Neutrophil (primary cell): ENCODE measurements at regions not wholly inside any gene's neighbourhood (a gene's known extent, or its start where the extent isn't known, plus 50 kb on each side); places are given as distances from the start of the nearest gene placed in this dataset.

Experiments
- H3K27ac ChIP-seq: fragments of 200-600 bp; sonication (generic); 2 replicates; pipeline ENCODE4 v1.5.1; 2016; ENCODE audit warnings: mild to moderate bottlenecking, moderate library complexity
- H3K27me3 ChIP-seq: fragments of 200-600 bp; sonication (generic); 2 replicates; pipeline ENCODE4 v1.6.0; 2016; ENCODE audit warnings: mild to moderate bottlenecking
- H3K36me3 ChIP-seq: fragments of 200-600 bp; sonication (generic); 2 replicates; pipeline ENCODE4 v1.5.1; 2017
- H3K4me1 ChIP-seq, 2 experiments: fragments of 200-600 bp in 1 of 2; sonication (generic) in 1 of 2; 1 replicate in 1 of 2; 2 replicates in 1 of 2; pipeline versions ENCODE4 v1.5.1 to v1.6.1; 2013 to 2016; ENCODE audit warnings: low read depth in 1 of 2, low read length in 1 of 2, mild to moderate bottlenecking in 1 of 2, moderate library complexity in 1 of 2; ENCODE audit not compliant: control insufficient read depth in 1 of 2, insufficient read depth in 1 of 2
- H3K4me3 ChIP-seq, 2 experiments: fragments of 200-600 bp in 1 of 2; sonication (generic) in 1 of 2; 1 replicate in 1 of 2; 2 replicates in 1 of 2; pipeline ENCODE4 v1.5.1; 2013 to 2016; ENCODE audit warnings: low read depth in 1 of 2, low read length in 1 of 2, mild to moderate bottlenecking in 1 of 2, moderate library complexity in 1 of 2
- H3K9me3 ChIP-seq: fragments of 200-600 bp; sonication (generic); 2 replicates; pipeline ENCODE4 v1.5.1; 2016
- TF ChIP-seq, protein P1 (sequence below): fragments of 200-600 bp; sonication (generic); IDR thresholded peaks from 2 replicates; pipeline ENCODE4 v1.5.1; 2016; ENCODE audit warnings: antibody characterized with exemption

DNA sequence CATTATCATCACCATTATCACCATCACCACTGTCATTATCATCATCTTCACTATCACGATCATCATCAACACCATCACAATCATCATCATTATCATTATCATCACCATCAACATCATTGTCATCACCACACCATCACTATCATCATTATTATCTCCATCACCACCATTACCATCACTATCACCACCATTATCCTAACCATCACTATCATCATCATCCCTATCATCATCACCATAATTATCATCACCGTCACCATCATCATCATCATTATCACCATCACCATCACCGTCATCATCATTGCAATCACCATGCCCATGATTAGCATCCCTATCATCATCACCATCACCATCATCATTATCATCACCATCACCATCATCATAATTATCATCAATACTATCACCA, 311.9 kb downstream of the IRX2 start:
- no peaks in the 10 kb centered on the region for H3K36me3 ChIP-seq
- no peaks in the 10 kb centered on the region for H3K9me3 ChIP-seq
- no peaks in the 10 kb centered on the region for H3K4me1 ChIP-seq
- no peaks in the 10 kb centered on the region for H3K27me3 ChIP-seq
- H3K27ac ChIP-seq: no peak overlapping the region
- TF ChIP-seq, protein P1, sequence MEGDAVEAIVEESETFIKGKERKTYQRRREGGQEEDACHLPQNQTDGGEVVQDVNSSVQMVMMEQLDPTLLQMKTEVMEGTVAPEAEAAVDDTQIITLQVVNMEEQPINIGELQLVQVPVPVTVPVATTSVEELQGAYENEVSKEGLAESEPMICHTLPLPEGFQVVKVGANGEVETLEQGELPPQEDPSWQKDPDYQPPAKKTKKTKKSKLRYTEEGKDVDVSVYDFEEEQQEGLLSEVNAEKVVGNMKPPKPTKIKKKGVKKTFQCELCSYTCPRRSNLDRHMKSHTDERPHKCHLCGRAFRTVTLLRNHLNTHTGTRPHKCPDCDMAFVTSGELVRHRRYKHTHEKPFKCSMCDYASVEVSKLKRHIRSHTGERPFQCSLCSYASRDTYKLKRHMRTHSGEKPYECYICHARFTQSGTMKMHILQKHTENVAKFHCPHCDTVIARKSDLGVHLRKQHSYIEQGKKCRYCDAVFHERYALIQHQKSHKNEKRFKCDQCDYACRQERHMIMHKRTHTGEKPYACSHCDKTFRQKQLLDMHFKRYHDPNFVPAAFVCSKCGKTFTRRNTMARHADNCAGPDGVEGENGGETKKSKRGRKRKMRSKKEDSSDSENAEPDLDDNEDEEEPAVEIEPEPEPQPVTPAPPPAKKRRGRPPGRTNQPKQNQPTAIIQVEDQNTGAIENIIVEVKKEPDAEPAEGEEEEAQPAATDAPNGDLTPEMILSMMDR: no peak
- H3K4me3 ChIP-seq: no peak overlapping the region

DNA sequence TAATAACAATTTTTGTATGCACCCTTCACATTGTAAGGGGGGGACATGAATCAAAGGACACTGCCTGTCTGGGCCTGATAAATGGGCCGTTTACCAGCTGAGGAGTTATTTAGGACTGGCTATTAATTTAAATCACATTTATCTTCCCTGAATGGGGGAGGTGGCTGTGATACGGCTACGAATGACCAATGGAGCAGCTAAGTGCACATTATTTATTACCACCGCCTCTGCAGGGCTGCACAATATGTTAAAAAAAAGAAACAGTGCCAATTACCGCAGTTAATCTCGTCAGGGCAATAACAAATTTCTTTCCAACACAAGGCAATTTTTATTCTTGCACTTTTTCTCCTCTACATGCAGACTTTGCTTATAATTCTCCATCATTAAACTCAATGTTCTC, 318.4 kb downstream of the IRX2 start:
- Histone ChIP-seq H3K9me3 (no peaks in the 10 kb centered on the region), H3K27ac (no peak overlapping the region), H3K36me3 (no peaks in the 10 kb centered on the region), H3K27me3 (no peaks in the 10 kb centered on the region), H3K4me1 (no peaks in the 10 kb centered on the region), H3K4me3 (no peak overlapping the region)
- TF ChIP-seq, protein P1: no peak

DNA sequence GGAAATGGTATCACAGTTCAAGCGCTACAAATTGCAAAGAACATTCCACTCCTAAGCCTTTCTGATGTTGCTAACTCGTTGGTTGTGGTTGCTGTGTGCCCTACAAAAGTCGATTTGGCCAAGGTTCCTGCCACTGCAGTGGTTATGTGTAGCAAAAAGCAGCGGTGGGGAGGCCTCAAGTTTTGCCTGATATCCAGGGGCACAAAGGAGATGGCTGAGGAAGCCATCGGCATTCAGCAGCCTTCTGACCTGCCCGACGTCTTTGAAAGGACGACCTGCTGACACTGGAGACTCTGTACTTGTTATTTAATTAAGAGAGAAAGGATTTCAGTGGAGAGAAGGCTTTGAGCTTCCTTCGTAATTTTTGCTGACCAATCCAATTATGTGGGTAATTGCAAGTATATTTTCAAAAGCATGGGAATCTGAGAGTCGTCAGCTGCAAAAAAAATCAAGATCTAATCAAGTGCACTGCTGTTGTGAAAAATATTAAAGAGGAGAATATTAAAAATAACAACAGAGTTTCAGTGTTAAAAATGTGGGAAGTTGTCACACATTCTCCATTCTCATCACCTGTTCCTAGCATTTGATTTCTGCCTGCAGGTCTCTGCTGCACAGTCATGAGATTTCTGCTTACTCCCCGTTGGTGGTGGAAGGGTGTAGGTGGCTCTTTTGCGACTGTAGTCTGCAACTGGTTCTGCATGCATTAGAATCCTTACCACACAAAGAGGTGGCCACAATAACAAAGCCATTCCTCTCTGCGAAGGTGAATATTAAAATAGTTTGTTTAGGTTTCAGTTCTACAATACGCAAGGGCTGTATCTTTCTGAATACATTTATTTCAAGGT, 319.2 kb downstream of the IRX2 start:
- Histone ChIP-seq H3K36me3 (no peaks in the 10 kb centered on the region), H3K4me3 (no peak overlapping the region), H3K27me3 (no peaks in the 10 kb centered on the region), H3K4me1 (no peaks in the 10 kb centered on the region), H3K27ac (no peak overlapping the region), H3K9me3 (no peaks in the 10 kb centered on the region)
- TF ChIP-seq, protein P1: no peak

DNA sequence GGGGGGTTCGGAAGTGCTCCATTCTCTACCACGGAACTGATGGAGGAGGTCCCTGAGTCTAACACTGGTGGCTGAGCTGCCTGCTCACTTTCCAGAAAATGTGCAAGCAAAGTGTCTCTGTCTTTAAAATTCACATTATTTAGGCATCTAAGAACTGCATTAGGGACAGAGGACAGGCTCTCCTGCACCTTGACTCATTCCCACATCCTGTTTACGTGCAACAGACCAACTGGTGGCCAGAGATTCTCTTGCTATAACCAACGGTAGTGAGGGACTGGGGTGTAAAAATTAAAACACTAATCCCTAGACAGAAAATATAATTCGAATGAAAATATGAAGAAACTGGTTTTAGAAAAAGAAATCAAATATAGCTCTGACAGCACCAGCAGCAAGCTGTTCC, 320.9 kb downstream of the IRX2 start:
- H3K9me3 ChIP-seq: no peaks in the 10 kb centered on the region

DNA sequence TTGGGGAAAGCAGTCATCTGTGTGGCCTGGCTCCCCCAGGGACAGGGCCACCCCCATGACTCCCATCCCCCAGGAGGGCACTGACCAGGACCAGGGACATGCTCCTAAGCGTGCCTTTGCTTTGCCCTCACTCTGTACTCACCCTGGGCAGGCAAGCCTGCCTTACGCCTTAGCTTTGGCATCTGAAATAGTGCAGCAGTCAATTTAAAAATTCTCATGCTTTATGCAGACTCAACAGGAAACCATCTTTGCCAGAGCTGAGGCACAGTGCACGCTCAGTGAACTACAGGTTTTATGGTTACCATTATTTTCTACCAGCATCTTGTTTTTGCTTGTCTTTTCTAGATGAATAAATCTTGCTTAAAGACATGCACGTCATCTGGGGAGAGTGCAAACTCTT, 323.5 kb downstream of the IRX2 start:
- H3K27ac ChIP-seq: no peak overlapping the region

More for the DNA sequence above, 320.9 kb downstream of the IRX2 start:
- Histone ChIP-seq H3K27me3 (no peaks in the 10 kb centered on the region), H3K4me3 (no peak overlapping the region), H3K36me3 (no peaks in the 10 kb centered on the region), H3K4me1 (no peaks in the 10 kb centered on the region), H3K27ac (no peak overlapping the region)
- TF ChIP-seq, protein P1: no peak

More for the DNA sequence above, 323.5 kb downstream of the IRX2 start:
- Histone ChIP-seq H3K36me3 (no peaks in the 10 kb centered on the region), H3K27me3 (no peaks in the 10 kb centered on the region), H3K9me3 (no peaks in the 10 kb centered on the region), H3K4me3 (no peak overlapping the region), H3K4me1 (no peaks in the 10 kb centered on the region)
- TF ChIP-seq, protein P1: no peak
